Ureter (tissue), 1 donor: ENCODE measurements at regions not wholly inside any gene's neighbourhood (a gene's known extent, or its start where the extent isn't known, plus 50 kb on each side); places are given as distances from the start of the nearest gene placed in this dataset.
"Not testable (repeated sequence)": the region's sequence is repeated elsewhere in the genome, so short reads cannot be mapped to it uniquely, and the experiment has no call there.

Experiments
- DNase-seq: peaks from one replicate; pipeline ENCODE4 v3.0.0-alpha.2; 2020; ENCODE audit warnings: low spot score
- donor health status: DM: yes; HTN: yes; CAD: no.

DNA sequence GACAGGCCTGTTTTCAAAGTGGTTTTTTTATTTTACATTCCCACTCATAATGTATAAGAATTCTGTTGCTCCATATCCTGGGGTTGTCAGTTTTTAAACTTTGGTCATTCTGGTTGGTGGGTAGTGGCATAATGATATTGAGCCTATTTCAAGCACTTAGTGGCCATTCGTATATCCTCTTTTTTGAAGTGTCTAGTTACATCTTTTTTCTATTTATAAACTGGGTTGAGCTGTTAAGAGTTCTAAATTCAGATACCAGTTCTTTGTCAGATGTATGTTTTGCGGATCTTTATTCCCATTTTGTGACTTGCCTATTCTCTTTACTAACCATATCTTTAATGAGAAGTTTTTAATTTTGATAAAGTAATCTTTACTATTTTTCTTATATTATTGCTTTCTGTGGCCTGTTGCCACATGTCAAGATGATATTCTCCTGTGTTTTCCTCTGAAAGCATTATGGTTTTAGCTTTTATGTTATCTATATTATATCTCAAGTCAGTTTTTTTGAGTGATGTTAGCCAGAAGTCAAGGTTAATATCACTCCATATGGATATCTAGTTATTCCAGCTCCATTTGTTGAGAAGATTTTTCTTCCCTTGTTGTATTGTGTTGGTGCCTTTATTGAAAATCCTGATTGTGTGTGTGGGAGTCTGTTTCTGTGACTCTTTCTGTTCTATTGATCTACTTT is 110.9 kb downstream of the FHIP1A start:
- no peak for DNase-seq

DNA sequence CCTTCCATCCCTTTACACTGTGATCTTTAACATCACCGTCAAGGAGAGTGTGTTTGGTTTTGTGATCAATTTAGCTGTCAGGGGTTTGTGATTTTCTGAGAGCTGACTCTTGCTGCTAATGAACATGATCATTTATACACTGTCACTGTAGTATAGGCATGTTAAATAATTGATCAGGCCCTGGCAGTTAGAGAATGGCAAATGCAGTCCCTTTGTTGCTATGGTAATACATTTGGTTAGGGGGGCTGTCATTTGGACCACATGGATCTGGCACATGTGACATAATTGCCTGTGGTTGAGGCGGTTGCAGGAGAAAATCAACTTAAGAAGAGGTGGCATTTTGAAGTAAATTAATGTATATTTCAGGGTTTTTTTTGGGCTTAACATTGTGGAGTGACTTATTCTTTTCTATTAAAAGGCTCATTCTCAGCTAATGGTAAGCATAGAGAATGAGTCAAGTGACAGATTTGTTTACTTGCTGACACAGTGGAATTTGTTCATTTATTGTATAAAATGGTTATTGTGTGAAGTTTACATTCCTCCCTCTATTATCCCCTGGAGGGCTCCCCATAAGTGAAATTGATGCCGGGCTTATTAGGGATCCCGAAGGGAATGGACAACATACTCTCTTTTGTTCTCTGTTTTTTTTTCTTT is 114.0 kb downstream of the FHIP1A start:
- no peak for DNase-seq

DNA sequence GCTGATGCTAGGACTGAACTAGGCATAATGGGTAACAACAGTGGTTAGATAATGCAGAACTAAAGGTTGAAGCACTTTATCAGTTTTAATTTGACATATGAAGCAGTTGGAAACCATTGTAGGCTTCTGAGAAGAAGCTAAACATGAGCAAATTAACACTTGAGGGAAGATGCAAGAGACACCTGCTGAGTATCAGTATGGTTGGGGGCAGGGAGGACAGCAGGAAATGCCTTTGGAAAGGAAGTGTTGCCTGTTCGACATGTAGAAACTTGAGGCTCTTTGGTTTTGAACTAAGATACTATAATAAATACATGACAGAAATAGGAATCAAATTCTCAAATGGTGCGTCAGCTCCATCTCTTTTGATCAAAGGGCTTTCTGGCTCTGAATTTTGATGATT is 115.6 kb downstream of the FHIP1A start:
- DNase-seq: no peak

DNA sequence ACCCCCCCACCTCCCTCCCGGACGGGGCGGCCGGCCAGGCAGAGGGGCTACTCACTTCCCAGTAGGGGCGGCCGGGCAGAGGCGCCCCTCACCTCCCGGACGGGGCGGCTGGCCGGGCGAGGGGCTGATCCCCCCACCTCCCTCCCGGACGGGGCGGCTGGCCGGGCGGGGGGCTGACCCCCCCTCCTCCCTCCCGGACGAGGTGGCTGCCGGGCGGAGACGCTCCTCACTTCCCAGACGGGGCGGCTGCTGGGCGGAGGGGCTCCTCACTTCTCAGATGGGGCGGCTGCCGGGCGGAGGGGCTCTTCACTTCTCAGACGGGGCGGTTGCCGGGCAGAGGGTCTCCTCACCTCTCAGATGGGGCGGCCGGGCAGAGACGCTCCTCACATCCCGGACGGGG is 117.5 kb downstream of the FHIP1A start:
- not testable (repeated sequence) for DNase-seq

DNA sequence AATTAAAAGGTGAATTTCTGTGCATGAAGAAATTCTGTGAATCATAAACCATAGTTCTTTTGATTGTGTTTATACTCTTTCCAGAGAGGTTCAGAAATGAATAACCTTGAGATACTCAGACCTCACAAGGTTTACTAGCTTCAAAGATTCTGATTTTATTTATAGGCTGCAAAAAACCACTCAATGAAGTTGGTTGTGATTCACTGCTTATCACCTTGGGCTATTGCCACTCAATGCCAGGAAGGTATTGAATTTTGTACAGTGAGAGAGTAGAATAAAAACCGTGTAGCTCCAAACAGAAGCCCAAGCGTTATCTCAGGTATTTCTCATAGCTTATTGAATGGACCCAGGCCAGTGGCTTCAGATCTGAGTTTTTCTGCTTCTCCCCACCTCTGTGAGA is 118.7 kb downstream of the FHIP1A start:
- no peak for DNase-seq

DNA sequence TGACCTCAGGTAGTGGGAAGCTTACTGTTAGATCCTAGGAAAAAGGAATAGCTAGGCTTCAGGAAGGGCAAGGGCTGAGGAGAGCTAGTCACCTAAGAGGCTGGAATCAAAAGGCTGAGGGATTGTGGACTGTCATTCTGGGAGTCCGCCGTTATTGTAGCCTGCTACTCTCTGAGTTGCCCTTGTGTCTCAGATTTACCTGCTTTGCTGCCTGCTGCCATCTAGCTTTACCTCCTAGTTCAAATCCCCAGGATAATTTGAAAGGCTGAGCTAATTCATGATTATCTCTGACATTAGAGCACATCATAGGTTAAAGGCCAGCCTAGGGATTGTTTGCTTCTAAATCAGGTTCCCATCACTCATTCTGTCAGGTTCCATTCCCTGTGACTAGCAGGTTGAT is 120.2 kb downstream of the FHIP1A start:
- no peak for DNase-seq

DNA sequence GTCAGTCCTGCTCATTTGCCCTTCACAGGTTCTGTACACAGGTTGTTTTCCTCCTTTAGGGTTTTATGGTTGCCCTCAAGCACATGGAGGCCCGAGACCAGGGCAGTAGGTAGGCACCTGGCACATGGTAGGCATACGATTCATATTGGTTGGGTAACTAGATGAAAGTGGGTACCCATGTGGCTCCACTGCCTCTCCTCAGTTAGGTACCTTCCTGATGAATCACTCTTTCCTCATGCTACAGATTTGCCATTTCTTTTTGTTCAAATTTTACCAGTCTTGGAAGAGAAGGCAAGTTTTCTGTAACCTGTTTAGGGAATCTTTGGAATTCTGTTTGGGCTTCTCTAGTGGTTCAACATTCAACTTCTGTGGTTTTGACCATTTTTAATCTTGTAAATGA is 121.3 kb downstream of the FHIP1A start:
- no peak for DNase-seq

DNA sequence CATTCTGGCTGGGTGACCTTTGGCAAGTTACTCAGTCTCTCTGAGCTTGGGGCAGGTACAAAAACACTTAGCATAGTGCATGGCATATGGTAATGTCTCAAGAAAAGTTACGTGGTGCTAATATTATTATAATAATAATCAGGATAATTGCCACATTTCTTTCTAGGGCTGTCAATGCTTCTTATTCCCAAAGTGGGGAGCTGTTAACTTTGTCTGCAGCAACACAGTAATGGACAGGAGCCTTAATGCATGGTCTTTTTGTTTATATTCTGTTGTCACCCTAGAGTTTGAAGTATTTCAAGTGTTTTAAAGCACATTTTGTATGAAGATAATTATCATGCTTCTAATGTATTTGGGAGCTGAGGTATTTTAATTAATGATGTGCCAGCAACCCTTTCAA is 121.8 kb downstream of the FHIP1A start:
- no peak for DNase-seq

DNA sequence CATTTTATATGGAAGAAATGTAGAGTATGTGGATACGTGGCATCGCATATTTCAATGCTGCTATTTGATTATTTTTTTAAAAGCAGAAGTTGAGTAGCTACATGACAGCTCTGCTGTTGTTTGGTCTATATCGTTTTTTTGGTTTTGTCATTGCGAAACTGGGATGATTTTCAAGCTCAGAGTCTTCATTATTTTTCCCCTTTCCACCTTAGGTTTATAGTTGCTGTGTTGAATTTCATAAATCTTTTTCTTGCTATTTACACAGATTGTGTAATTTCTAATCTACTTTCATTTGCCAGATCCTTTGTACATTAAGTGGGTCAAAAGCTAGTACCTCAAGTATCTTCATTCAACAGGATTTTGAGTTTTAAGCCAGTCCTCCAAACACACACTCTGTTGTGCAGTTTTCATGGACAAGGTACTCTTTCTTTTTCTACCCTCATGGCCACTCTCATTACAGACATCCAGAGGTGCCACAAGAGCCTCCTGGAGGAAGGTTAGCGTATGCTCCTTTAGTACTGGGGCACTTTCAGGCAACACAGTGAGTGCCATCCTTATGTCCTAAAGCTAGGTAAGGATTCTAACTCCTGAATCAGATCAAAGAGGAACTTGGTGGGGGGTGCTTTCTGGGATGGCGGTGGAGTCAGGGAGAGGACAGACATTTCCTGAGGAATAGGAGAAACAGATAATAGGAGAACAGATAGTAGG is 123.2 kb downstream of the FHIP1A start:
- DNase-seq: no peak

DNA sequence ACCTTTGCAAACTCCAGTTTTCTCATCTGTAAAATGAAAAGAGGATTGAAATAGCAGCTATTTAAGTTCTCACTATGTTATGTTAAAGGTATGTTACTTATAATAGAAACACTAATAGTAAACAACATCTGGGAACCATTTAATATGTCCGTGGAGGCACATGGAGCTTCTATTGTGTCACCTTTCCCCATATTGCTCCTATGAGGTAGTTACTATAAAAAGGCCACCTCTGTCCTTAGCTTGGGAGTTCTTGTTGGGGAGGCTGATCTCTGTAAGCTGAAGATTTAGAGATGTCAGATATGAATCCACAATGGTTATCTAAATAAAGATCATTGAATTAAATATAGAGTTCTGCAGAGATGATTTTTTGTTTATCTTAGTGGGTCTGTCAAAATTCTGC is 125.2 kb downstream of the FHIP1A start:
- DNase-seq: no peak

DNA sequence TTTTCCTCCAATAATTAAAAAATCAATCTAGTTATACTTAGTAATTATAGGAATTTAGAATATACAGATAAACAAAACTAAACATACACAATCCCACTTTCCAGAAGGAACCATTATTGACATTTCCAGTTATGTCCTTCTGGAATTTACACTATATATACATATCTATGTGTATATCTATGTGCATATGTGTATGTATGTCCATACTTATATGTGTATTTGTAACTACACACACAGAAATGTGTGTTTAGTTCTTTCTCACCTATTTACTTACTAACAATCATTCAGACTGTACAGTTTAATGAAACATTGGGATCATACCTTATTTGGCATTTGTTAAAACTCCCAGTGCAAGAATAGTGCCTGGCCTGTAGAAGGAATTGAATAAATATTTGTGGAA is 126.4 kb downstream of the FHIP1A start:
- DNase-seq: no peak

DNA sequence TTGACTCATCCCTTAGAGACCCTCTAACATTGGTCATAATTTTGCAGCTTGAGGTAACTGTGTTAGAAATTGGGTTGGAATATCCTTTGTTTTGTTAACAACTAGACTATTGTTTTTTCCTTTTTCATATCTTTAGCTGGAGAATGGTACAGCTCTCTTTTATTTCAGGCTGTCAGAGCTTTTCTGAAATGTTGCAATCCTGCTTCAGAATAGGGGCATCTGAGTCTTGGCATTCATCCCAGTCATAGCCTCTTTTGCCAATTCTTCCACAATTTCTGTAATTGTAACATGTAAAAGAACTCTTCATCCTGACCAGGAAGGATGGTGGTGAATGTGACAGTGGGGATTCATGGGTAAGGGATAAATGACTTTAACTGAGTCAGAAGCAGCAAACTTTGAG is 128.7 kb downstream of the FHIP1A start:
- no peak for DNase-seq

DNA sequence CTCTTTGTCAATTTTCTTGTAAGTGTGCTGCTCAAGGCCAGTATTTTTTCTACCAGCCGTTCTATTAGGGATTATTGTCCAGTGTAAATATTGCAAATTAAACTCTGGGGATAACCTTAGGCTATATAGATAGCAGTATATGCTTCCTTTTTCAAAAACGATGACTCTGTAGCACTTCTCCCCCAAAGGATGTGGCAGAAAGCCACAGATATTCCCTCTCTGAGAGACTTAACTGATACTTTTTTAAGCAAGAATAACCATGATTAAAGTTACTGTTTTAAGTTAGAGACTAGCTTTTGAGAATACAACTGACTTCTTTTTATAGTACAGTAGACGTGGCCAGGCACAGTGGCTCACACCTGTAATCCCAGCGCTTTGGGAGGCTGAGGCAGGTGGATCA is 130.0 kb downstream of the FHIP1A start:
- DNase-seq: no peak

DNA sequence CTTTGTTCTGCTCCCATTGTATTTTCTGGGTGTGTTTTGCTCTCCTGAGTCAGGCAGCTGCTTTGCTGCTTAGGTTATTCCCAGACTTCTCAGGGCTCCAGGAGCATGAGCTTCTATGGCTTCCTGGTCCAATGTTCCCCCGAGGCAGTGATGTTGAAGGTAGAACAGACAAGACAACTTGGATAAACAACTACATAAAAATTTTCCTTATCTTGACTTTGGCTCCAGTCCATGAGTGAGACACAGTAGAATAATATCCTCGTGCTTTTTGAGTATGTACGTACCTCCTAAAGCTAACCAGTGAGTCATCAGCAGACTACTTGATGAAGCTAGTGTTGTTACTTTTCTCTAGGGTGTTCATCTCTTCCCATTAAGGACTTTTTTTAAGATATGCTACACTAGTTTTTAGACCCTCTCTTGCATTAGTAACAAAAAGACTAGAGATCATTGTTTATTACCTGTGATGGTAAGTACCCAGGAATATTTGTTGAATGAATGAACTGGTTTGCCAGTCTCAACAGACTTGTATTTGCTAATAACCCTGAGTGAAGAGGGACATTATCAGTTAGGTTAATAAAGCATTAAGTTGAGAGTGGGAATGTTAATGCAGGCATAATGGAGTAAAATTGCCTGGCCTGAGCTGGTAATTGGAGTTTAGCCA is 131.9 kb downstream of the FHIP1A start:
- DNase-seq: no peak

DNA sequence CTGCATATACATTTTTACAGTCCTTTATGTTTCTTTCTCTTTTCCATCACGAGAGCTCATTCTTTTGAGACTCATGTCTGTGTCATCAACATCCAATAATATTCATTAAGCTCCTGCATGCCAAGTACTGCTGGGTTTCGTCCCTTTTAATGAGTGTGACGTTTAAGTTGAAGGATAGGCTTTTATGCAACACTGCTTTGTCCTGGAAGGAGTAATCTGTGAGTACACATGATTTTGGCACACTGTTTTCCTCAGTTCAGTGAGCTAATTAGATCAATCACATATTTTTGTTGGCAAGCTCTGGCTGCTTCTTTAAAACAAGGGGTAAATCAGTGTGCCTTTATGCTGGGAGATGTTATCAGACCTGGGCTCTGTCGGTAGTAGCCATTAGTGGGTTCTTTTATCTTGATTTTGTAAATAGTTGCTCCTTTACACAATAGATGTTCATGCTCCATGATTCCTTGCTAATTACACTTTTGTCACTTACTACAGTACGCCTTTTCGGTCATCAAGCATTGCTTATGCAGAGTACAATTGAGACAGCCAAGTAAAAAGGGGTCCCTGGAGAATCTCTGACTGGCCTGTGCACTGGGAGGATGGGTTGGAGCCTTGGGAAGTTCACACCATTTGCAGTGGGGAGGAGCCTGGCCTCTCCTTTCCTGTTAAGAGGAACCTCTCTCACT is 132.6 kb downstream of the FHIP1A start:
- no peak for DNase-seq

DNA sequence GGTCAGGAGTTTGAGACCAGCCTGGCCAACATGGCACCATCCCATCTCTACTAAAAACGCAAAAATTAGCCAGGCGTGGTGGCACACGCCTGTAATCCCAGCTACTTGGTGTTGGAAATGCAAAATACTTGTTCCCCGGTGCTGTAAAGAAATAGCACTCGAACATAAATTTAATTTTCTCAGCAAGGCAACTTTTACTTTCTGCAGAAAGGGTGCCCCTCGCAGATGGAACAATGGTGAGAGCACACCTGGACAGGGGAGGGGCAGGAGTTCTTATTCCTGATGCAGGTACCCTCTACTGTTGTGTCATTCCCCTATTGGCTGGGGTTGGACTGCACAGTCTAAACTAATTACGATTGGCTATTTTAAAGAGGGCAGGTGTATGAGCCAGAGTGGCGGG is 139.7 kb downstream of the FHIP1A start:
- DNase-seq: no peak

DNA sequence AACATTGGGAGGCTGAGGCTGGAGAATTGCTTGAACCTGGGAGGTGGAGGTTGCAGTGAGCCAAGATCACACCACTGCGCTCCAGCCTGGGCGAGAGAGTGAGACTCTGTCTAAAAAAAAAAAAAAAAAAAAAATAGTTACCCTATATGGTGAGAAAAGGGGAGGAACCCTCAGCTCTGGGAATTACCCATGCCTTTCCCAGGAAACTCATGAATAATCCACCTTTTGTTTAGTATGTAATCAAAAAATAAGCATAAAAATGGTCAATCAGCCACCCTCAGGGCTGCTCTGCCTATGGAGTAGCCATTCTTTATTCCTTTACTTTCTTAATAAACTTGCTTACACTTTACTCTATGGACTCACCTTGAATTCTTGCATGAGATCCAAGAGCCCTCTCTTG is 140.4 kb downstream of the FHIP1A start:
- not testable (repeated sequence) for DNase-seq

DNA sequence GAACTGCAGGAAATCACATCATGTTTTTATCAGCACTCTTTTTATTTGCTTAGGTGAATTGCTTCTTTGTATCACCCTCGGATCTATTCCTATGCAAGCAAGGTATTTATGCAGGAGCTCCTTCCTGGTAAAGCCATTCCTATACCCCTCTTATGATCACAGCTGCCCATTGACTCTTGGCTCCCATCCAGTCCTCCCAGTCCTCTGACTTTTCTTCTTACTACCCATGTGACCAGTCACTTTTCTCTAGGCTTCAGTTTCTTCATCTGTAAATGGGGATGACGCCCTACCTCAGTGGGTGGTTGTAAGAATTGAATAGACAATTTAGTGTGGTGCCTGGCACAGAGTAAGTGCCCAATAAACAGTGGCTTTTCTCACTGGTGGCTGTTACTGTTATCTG is 144.9 kb downstream of the FHIP1A start:
- DNase-seq: no peak

DNA sequence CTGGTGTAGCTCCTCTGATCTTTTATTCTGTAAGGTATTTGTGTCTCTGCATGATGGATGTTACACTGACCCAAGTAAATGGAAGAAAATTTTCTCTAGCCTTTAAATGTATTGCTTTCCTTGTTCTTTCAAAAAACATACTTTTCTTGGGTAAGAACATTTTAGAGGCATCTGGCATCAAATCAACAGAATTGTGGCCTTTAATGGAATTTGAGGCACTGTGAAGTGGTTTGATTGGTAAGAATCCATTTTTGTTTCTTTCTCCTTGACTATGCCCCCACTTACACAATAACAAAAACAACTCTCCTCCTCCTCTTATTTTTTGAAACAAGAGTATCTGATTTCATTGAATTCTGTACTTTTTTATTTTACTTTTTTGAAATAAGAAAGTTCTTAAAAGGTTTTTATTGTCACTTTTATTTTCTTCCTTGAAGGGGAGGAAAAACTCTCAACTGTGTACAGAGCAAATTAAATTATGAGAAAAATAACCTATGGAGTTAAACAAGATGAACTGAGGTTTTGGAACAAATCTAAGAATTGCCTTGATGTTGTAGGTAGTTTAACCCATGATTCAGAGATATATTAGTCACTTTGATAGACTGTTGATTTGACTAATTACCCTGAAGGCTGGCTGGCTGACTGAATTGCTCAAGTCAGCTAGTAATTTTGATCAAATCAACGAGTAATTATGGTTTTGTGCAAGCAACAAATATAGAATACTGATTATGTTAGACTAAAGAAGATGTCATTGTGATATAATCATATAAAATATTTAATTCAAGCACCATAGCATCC is 146.4 kb downstream of the FHIP1A start:
- DNase-seq: no peak

DNA sequence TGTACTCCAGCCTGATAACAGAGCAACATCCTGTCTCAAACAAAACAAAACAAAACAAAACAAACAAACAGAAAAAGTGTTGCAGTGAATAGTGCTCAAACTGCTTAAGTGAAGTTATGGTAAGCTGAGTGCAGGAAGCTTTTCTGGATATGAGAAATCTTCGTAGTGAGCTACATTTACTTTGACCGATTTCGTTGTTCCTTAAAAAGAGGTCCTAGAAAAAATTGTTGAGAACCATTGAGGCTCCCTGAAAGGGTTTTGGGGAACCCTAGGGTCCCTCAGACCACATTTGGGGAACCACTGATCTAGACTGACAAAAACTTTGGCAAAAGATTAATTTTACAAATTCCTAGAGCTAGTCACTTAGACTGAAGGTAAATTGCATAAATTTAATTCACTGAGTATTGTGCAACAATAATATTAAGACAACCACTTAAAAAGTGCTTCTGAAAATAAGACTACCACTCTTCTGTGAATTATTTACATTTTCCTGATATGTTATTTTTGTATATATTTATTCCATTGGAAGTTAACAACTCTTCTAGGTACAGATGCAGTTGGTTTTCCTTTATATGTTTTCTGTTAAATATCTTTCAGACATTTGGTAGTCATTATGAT is 149.6 kb downstream of the FHIP1A start:
- no peak for DNase-seq

DNA sequence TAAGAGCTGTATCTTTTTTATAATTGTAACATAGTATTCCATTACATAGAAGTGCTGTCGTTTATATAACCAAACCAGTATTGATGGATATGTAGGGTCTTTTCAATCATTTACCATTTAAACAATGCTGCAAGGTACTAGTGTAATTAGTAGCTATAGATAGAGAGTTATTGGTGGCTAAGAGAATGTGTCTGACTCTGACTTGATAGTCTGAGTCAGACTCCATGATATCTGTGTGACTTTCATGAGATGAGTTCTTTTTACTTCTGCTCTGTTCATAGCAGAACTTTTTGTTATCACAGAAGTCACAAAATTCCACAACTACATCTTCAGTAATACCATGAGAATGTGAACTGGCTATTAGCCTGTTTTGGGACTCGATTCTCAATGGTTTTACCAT is 150.6 kb downstream of the FHIP1A start:
- no peak for DNase-seq
